Upper lobe of left lung (tissue), 6 donors: ENCODE measurements at regions not wholly inside any gene's neighbourhood (a gene's known extent, or its start where the extent isn't known, plus 50 kb on each side); places are given as distances from the start of the nearest gene placed in this dataset.

Source experiments
- ATAC-seq, 2 donors: fragments of 200-7000 bp; cut with Tn5 transposase; one replicate each; pipeline ENCODE4 v1.9.1; 2022; ENCODE audit warnings: mild to moderate bottlenecking in 2 of 2, moderate library complexity in 2 of 2; ENCODE audit not compliant: low FRiP score in 2 of 2
- DNase-seq, 2 donors: peaks; one replicate each; pipeline ENCODE4 v3.0.0-alpha.2; 2019 to 2020
- H3K27ac ChIP-seq, 4 donors: fragments of 200-600 bp; sonication (generic); one replicate each; pipeline ENCODE4 v1.5.1; 2016 to 2019
- H3K27me3 ChIP-seq, 4 donors: fragments of 200-600 bp; sonication (generic); one replicate each; pipeline ENCODE4 v1.5.1; 2017 to 2019
- H3K36me3 ChIP-seq, 4 donors: fragments of 200-600 bp; sonication (generic); one replicate each; pipeline ENCODE4 v1.5.1; 2016 to 2019
- H3K4me1 ChIP-seq, 4 donors: fragments of 200-600 bp; sonication (generic); one replicate each; pipeline ENCODE4 v1.5.1; 2018 to 2019
- H3K4me3 ChIP-seq, 4 donors: fragments of 200-600 bp; sonication (generic); one replicate each; pipeline ENCODE4 v1.5.1; 2017 to 2019; ENCODE audit warnings: mild to moderate bottlenecking in 2 of 4, moderate library complexity in 1 of 4
- H3K9me3 ChIP-seq, 4 donors: fragments of 200-600 bp; sonication (generic); one replicate each; pipeline ENCODE4 v1.5.1; 2018 to 2019
- CTCF ChIP-seq, 6 experiments: fragments of 450-650 bp in 4 of 6; fragments of 200-600 bp in 2 of 6; sonication (generic) in 2 of 6; IDR thresholded peaks; one replicate each; pipeline ENCODE4 v1.5.1; 2016 to 2019; ENCODE audit warnings: antibody characterized with exemption in 6 of 6
- EP300 ChIP-seq, 4 donors: sonication (generic); formaldehyde crosslinking; IDR thresholded peaks; one replicate each; pipeline ENCODE4 v1.5.1; 2017; ENCODE audit warnings: antibody characterized with exemption in 4 of 4, control low read depth in 2 of 4
- POLR2A ChIP-seq, 4 donors: fragments of 450-650 bp; IDR thresholded peaks; one replicate each; pipeline ENCODE4 v1.5.1; 2016 to 2017; ENCODE audit warnings: antibody characterized with exemption in 4 of 4, mild to moderate bottlenecking in 2 of 4
- POLR2AphosphoS5 ChIP-seq, 2 donors: sonication (generic); formaldehyde crosslinking; IDR thresholded peaks; one replicate each; pipeline ENCODE4 v1.5.1; 2017; ENCODE audit warnings: antibody characterized with exemption in 2 of 2
- WGBS, 2 donors: methylation state at CpG; one replicate each; pipeline ENCODE4 v1.1.5; 2017 to 2018; 5-methylcytosine and 5-hydroxymethylcytosine counted together
- donor health status: DM: no; HTN: no; CAD: no; lungs with moderate emphysema.
- donor health status: DM: no; HTN: yes; CAD: no; lungs with severe emphysema.

DNA sequence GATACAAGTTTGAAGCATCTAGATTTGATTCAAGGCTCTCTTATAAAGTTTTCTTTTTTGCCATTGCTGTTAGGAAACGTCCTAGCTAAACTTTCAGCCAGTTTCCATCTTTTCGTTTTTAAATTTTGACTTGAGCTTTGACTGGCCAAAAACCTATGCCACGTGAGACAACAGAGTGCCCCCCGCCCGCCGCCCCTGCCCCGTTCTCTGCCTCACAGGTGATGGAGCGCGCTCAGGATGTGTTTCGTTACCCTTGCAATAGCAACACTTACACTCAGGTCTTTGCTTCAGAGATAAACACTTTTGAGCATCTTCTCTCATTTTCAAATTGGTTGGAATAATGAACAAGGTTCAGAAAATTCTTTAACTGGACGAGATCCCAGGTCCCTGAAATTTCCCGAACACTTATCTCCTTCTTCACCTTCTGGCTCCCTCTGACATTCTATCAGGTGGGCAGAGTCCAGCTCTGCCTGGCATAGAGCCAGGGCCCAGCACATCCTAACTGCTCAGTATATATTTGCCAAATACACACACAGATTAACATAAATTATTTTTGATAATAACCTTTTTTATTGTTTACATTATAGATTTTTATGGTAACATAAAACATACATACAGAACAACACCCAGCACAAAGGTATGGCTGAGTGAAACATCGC, 301.1 kb downstream of the IRS2 start:
- 90% methylated on average over 13 of the region's 13 CpGs for WGBS, 2 donors
- no peaks in the 10 kb centered on the region for H3K36me3 ChIP-seq
- no peak for TF ChIP-seq POLR2A (IDR thresholded peaks at IDR 0.05)
- TF ChIP-seq EP300 (IDR thresholded peaks at IDR 0.05), result no peak
- TF ChIP-seq POLR2AphosphoS5 (IDR thresholded peaks at IDR 0.05), result no peak
- TF ChIP-seq CTCF (IDR thresholded peaks at IDR 0.05), result no peak
- no peaks in the 10 kb centered on the region for H3K27me3 ChIP-seq
- H3K4me3 ChIP-seq, result no peak overlapping the region
- no peak overlapping the region for H3K27ac ChIP-seq
- no peak for ATAC-seq
- DNase-seq, result peak in 1 of 2 donors; percentile 64
- no peaks in the 10 kb centered on the region for H3K9me3 ChIP-seq
- H3K4me1 ChIP-seq, result peaks cover 0 to 2% (median 0%) of the 10 kb centered on the region in 4 donors

DNA sequence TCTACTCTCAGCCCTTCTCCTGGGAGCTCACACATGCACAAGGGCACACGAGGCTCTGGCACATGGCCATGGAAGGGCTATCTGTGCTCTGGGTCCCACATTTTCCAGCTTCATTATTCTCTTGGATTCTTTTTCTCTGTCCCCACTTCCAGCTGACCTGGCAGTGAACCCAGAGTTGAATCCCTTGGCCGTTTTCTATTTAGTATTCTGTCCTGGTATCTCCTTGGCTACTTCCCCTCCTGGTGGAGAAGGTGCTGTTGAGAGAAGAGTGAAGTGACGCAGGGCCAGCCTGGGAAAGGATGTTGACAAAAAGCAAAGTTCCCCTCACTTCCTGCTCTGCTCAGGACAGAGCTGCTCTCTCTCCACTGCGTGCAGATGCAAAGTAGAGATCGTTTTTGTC, 303.1 kb downstream of the IRS2 start:
- TF ChIP-seq POLR2A (IDR thresholded peaks at IDR 0.05), result no peak
- TF ChIP-seq CTCF (IDR thresholded peaks at IDR 0.05), result no peak
- TF ChIP-seq EP300 (IDR thresholded peaks at IDR 0.05), result no peak
- TF ChIP-seq POLR2AphosphoS5 (IDR thresholded peaks at IDR 0.05), result no peak
- ATAC-seq (no peak), DNase-seq (no peak)
- no peak overlapping the region for H3K4me3 ChIP-seq
- H3K36me3 ChIP-seq, result no peaks in the 10 kb centered on the region
- no peaks in the 10 kb centered on the region for H3K27me3 ChIP-seq
- peaks cover 0 to 2% (median 0%) of the 10 kb centered on the region in 4 donors for H3K4me1 ChIP-seq
- H3K9me3 ChIP-seq, result no peaks in the 10 kb centered on the region
- 29 to 33% methylated on average over 5 of the region's 5 CpGs for WGBS, 2 donors
- no peak overlapping the region for H3K27ac ChIP-seq

GRCh38 chr13:109481040-109481439, 305.3 kb downstream of the IRS2 start:
- WGBS, 2 donors, result 83 to 92% methylated on average over 7 of the region's 7 CpGs
- H3K27me3 ChIP-seq, result no peaks in the 10 kb centered on the region

GRCh38 chr13:109480011-109480955, 306.1 kb downstream of the IRS2 start:
- TF ChIP-seq POLR2AphosphoS5 (IDR thresholded peaks at IDR 0.05), result no peak
- TF ChIP-seq POLR2A (IDR thresholded peaks at IDR 0.05), result no peak
- no peak for TF ChIP-seq EP300 (IDR thresholded peaks at IDR 0.05)
- no peak for TF ChIP-seq CTCF (IDR thresholded peaks at IDR 0.05)
- WGBS, 2 donors, result 71 to 73% methylated on average over 11 of the region's 11 CpGs
- ATAC-seq (peak in 1 of 2 donors; percentile 21), DNase-seq (no peak)
- H3K9me3 ChIP-seq, result no peaks in the 10 kb centered on the region
- H3K4me1 ChIP-seq, result peaks cover 0 to 2% (median 0%) of the 10 kb centered on the region in 4 donors
- H3K27me3 ChIP-seq, result no peaks in the 10 kb centered on the region
- no peaks in the 10 kb centered on the region for H3K36me3 ChIP-seq
- H3K4me3 ChIP-seq, result no peak overlapping the region
- no peak overlapping the region for H3K27ac ChIP-seq

More at GRCh38 chr13:109481040-109481439, 305.3 kb downstream of the IRS2 start:
- ATAC-seq, result no peak
- Histone ChIP-seq H3K4me3 (no peak overlapping the region), H3K4me1 (peaks cover 0 to 2% (median 0%) of the 10 kb centered on the region in 4 donors), H3K27ac (no peak overlapping the region), H3K36me3 (no peaks in the 10 kb centered on the region), H3K9me3 (no peaks in the 10 kb centered on the region)
- TF ChIP-seq EP300 (IDR thresholded peaks at IDR 0.05) (no peak), POLR2A (IDR thresholded peaks at IDR 0.05) (no peak), POLR2AphosphoS5 (IDR thresholded peaks at IDR 0.05) (no peak), CTCF (IDR thresholded peaks at IDR 0.05) (no peak)
- no peak for DNase-seq
